ENCODE measurements at regions not wholly inside any gene's neighbourhood (a gene's known extent, or its start where the extent isn't known, plus 50 kb on each side); places are given as distances from the start of the nearest gene placed in this dataset.

DNA sequence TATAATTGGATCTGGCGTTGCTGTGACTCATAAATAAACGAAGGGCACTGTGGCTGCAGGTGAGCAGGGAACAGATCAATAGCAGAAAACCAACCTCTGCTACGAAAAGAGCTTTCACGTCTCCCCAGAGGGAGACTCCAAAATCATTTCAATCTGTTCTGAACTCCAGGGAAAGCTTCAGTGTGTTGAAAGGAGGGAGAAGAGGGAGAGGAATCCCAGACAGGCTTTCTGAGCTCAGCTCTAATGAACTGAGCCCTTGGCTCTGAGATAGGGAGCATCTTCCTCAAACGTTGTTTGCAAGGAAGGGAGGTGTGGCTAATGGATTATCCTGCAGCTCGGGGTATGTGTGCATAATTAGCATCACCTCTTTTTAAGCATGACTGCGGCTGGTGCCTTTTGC is 288.0 kb upstream of the IRX4 start:
- DNase-seq (ENCODE audit: low spot score) = no peak

DNA sequence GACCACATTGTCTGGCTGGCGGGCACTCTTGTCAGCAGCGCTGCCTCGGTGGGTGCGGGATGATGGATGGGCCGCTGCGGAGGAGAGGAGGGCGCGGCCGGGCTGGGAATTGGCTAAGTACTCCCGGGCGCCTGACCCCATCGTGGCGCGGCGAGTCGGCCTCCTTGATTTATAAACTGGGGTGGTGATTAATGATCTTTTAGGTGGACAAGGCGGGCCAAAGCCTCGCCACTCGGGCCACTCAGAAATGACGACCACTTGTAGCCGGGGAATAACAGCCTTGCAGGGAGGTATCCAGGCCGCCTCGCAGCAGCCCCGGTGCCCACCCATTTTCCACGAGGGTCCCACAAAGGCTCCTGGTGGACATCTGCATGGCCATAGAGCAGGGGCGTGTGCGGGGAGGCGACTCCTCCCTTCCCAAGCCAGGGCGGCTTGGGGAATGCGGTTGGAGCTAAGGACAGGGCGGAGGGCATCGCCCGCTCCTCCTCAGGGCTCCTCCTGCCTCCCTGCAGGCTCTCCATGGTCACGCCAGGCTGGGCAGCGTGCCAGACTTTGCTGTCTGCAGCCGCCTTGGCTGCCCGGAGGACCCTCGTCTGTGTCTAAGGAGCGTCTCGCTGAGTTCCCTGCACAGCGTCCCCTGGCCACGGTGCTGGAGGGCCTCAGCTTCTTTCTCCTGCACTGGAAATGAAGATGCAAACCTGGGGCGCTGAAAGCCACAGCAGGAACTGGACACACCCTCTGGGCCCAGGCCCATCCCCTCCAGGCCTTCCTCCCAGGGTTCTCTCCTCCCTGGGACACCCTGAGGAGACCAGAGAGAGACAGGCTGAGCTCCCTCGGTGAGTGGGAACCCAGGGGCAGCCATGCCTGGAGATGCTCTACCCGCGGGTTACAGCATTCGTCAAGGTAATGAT is 287.4 kb upstream of the IRX4 start:
- no peak for DNase-seq (ENCODE audit: low spot score)

DNA sequence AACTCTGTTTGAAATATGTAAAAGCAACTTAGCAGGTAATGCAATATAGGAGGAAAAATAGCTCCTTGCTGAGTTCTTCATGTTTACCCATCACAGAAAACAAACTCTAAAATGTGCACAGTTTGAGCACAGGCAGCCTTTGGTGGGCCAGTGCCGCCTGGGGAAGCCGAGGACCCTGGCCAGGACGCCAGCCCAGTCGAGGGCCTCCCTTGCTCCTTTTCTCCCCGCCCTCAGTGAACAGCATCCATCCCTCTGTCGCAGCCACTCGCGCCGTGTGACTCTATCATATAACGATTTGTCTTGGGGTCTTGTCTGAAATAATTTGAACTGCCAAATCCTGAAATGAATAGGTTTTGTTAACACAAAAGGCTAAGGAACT is 286.7 kb upstream of the IRX4 start:
- no peak for DNase-seq (ENCODE audit: low spot score)

DNA sequence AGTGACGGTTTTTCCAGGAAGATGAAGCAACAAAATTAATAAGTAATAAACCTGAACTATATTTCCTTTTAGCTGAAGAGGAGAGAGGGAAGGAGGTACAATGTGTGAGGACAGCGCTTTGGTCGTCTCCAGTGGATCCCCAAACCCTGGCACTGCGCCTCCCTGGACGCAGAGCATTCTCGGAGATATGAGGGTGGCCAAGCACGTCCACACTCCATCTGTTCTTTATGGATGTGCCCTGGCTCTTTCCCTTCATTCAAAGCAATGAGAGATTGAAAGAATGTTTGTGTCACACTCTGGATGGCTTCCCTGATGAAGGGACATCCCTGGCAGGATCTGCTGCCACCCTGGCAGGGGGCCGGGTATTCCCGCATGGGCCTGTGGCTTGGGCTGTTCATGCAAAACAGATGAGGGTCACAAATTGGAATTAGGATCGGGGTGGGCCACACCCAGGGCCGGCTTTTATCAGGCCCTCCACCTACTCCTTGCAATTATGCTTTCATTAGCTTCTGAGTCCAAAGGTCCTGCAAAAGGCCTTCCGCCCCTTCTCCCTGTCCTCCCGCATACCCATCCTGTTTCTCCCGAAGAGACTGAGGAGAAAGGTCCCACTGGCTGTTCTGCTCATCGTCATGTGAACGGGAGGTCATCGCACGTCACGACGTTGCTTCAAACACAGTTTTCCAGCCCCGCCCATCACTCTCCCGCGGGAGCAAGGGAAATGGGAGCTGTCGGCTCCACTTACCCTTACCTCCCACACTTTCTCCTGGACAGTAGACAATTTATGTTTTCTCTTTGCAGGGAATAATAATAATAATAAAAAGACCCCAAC is 286.1 kb upstream of the IRX4 start:
- DNase-seq (ENCODE audit: low spot score) = no peak

DNA sequence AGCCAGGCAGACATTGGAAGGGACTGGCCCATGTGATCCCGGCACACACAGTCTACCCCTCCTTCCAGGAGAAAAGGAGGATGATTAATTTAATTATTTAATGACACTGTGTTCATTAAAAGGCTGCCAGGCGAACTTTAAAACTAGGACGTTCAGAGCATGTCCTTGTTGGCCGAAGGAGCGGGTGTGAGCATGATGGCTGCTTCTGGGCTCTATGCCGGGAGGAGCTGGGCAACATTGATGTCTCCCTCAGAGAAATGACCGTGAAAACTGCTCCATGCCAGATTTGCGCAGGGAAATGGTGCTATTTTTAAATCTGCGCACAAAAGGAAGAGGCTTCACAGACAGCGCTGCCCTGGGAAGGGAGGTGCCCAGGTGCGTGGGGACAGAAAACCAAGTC is 284.9 kb upstream of the IRX4 start:
- no peak for DNase-seq (ENCODE audit: low spot score)

DNA sequence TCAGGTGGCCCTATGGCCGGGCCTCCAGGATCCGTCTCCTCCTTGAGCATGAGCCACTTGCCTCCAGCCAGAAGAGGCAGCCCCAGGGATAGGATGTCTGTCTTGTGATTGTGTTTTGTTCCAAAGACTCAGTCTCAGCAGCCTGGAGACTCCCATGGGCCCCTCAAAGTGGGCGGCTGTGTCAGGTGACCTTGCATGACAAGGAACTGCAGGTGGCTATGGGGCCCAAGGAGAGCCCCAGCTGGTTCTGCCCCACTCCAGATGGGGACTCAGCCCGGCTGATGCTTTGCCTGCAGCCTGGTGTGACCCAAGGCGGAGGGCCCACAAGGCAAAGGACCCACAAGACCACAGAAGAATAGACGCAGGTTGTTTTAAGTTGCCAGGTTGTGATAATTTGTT is 284.3 kb upstream of the IRX4 start:
- DNase-seq (ENCODE audit: low spot score) = no peak

DNA sequence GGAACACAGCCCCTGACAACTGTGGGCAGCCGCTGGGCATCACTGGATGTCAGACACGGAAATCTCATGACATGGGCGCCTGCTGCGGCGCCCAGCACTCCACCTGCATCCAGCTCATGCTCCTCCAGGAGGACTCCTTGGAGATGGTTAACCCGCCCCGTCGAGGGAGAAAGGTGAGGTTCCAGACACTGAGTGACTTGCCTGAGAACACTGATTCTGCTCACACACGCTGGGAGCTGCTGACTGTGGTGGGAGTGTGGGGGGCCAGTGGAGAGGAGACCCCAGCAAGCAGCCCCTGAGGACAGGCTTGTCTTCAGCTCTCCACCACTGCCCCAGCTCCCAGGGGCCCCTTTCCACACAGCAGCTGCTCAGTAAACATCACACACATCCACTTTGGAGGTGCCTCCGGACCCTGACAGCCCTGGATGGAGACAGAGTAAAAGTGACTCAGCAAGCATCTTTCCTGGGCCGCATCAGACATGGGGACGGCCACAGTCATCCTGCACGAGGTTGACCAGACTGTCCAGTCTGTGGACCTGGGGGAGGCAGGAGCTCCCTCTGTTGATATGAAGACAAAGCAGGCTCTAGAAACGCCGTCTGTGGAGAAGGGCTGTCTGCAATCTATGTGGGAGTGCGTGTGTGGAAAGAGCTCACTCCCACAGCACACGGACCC is 283.7 kb upstream of the IRX4 start:
- no peak for DNase-seq (ENCODE audit: low spot score)

DNA sequence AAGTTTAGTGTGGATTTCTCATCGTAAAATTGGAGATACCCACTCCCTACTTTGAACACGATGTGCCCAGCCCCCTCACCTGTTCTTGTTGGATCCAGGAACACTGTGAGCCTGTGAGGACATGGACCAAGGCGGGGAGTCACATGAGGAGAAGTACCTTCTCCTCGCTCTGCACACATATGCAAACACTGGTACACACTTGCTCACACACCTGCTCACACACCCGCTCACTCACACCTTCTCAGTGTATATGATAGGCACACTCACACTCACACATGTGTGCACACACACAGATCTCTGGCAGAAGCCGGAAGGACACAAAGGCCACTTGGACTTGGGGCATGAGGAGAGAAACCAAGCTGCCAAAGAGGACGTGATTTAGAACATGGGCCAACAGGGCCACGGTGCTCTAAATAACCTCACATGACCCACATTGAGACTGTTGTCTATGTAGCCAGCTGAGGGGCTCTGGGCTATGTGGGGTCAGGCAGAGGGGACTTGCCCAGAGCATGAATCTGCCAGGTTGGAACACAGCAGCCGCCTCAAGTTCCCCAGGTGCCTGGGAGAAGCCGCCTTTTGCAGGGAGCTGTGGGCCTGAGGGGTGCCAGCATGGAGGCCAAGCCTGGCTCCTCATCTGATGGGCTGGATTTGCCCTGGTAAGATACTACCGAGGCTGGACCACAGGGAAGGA is 283.0 kb upstream of the IRX4 start:
- no peak for DNase-seq (ENCODE audit: low spot score)

DNA sequence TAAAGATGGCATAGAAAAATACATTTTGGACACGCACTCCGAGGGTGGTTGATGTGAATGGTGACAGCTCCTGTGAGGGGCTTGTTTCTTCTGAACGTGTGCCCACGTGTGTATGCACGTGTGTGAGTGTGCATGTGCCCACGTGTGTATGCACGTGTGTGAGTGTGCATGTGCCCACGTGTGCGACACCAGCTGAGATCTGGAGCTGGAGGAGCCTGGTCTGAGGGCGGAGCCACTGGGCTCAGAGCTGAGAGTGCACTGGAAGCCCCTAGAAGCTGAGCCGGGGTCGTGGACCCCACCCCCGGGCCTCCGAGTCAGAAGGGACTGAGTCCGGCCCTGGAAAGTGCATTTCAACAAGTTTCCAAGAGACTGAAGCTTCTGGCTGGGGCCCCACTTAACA is 282.5 kb upstream of the IRX4 start:
- DNase-seq (ENCODE audit: low spot score) = no peak

DNA sequence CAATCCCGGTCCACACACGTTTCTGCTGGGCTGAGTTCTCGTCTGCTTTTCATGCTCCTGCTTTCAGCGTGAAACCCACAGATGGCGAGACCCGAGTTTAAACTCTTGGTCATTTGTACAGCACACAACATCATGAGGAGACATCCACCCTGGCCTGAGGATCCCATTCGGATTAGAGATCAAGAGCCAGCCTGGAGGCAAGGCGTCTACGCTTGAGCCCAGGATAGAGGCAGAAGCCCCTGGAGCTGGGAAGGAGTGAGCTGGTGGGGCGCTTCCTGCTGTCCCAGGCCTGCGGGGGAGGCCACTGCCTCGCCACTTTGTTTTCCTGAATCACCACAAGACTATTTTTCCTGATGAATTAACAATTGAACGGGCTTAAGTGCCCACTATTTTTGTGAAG is 281.9 kb upstream of the IRX4 start:
- DNase-seq (ENCODE audit: low spot score) = no peak

DNA sequence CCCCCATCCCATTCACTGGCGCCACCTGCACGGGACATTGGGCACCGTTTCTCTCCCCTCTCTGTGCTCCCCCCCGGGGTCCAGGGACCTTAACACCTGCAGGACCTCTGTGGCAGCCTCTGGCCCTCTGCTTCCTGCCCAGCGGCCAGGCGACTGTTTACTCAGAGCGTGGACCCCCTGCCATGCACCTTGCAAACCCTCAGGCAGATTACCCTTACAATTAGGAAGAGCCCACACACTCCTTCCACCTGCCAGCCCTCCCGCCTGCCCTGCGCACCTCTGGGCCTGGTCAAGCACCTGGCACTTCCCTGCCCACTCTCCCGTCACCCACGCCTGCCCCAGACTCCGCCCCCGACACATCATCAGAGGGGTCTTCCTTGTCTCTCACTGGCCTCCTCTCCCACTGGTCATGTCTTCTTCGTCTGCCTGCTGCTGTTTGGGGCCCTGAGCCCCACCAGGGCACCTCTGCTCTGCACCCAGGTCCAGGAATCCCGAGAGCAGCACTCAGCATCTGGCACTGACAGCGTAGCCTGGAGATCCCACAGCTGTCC is 281.3 kb upstream of the IRX4 start:
- DNase-seq (ENCODE audit: low spot score) = no peak

DNA sequence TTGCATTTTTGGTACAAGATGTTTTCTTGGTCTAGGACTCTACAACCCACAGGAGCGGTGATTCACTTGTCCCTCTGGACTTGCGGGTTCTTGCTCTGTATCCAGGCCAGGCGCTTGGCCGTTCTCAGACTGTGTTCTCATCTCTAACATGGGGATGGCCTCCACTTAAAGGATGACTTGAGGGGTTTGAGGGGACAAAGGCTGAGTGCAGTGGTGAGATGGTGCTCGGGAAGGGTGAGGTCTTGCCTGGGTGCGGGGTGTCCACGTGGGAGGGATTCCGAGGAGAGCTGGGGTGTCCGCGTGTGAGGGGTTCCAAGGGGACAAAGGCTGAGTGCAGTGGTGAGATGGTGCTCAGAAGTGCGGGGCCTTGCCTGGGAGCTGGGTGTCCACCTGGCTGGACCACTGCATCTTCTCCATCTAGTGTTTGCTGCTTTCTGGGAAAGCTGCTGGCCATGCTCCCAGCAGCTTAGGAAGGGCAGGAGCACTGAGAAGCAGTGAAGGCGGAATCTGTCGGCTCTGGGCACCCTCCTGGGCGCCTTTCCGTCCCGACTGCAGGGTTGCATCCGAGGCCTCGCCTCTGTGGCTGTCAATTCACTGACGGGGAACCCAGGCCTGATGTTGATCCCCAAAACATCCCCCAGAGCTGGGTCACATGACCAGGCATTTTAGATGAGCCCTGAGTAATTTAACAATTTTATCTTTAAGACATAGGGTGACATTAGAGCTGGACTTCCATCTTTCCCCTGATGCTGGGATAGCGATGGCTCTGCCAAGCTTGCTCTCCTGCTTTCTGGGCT is 280.5 kb upstream of the IRX4 start:
- DNase-seq (ENCODE audit: low spot score) = no peak

DNA sequence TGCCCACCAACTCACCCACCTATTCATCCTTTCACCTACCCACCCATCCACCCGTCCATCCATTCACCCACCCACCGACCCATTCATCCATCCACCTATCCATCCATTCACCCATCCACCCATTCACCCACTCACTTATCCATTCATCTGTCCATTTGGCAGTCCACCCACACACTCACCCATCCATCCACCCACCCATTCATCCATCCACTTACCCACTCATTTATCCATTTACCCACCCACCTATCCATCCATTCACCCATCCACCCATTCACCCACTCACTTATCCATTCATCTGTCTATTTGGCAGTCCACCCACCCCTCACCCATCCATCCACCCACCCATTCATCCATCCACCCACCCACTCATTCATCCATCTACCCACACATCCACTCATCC is 278.1 kb upstream of the IRX4 start:
- no peak for DNase-seq (ENCODE audit: low spot score)

DNA sequence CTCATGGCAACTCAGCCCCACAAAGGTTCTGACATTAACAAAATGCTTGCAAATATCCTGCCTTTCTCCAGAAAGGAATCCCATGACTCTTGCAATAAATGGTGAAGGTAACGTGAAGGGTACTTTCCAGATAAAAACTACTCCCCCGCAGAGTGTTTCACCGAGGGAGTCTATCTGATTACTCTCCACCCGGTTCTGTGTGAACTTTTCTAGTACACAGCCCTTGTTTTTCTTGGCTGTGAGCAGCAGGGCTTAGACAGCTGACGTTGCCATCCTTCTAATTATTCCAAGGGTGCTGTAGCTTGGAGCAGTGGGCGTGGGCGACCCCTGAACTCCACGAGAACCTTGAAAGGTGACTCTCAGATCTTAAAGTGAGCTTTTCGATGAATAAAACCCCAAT is 276.0 kb upstream of the IRX4 start:
- DNase-seq (ENCODE audit: low spot score) = no peak

DNA sequence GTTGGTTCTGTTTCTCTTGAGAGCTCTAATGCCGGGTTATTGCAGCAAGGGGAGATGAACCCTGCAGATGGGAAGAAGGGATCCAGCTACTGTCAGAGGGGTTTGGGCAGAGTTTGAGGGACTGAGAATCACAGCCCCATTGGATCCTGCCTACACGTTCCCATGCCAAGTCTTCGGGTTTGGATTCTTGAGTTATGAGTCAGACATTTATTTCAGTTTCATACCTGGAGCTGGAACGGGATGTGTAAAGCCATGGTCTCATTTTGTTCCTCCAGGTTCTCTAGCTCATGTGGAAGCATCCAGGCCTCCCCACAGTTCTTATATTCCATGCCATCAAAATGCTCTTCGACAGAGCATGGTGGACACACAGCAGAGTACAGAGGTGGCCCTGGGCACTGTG is 275.4 kb upstream of the IRX4 start:
- no peak for DNase-seq (ENCODE audit: low spot score)

DNA sequence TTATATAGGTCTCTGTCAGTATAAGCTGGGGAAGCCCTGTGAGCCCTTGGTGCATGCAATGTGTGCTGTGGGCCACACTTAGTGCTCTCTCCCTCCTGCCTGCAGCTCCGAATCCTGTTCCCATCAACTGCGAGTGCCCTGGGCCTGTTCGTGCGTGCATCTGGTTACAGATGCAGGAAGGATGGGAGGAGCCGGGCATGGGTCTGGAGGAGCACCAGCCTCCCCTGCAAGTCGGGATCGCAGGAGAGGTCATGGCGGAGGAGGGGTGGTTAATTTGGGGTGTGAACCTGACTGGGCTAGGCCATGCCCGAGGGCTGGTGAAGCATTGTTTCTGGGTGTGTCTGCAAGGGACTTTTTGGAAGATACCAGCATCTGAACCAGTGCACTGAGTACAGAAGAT is 274.6 kb upstream of the IRX4 start:
- DNase-seq (ENCODE audit: low spot score) = no peak

DNA sequence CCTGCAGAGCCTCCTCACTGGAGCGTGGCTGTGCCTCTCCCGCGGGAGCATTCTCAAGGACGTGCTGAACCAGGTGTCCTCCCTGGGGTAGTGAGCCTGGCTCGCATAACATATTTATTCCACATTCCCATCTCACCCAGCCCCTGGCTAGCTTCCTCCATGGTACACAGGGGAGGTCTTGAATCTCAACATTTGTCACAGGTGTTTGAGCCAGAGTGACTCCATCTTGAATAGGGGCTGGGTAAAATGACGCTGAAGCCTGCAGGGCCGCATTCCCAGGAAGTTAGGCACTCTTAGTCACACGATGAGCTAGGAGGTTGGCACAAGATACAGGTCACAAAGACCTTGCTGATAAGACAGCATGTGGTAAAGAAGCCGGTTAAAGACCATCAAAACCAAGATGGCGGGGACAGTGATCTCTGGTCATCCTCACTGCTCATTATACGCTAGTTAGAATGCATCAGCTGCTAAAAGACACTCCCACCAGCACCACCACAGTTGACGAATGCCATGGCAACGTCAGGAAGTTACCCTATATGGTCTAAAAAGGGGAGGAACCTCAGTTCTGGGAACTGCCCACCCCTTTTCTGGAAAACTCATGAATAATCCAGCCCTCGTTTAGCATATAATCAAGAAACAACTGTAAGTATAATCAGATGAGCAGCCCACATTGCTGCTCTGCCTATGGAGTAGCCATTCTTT is 273.8 kb upstream of the IRX4 start:
- DNase-seq (ENCODE audit: low spot score) = no peak

DNA sequence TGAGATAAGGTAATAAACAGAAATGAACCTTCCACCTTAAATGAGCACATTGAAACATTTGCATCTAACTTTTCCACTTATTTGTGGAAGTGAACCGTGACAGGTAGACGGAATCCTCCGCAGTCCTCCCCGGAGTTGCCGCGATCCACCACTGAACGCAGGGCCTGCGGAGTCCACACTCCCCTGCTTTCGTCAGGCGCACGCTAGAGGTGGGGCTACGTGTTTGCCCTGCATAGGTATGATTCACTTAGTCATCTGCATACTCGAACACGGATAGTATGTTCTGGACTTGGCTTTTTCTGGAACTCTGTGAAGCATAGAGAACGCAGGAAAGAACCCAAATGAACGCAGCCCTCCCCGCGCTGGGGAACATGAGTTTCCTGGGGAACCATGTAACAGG is 272.8 kb upstream of the IRX4 start:
- no peak for DNase-seq (ENCODE audit: low spot score)

DNA sequence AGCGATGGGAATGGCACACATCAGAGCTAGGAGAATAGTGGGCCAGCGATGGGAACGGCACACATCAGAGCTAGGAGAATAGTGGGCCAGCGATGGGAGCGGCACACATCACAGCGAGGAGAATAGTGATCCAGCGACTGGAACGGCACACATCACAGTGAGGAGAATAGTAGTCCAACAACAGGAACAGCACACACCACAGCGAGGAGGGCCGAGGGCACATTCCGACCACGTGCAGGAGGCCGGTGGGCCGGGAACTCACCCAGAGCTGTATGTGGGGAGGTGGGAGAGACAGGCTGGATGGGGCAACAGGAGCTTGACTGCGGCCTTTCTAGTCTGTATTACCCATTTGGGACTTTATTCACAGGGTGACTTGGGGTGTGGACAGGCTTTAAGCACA is 271.1 kb upstream of the IRX4 start:
- no peak for DNase-seq (ENCODE audit: low spot score)

DNA sequence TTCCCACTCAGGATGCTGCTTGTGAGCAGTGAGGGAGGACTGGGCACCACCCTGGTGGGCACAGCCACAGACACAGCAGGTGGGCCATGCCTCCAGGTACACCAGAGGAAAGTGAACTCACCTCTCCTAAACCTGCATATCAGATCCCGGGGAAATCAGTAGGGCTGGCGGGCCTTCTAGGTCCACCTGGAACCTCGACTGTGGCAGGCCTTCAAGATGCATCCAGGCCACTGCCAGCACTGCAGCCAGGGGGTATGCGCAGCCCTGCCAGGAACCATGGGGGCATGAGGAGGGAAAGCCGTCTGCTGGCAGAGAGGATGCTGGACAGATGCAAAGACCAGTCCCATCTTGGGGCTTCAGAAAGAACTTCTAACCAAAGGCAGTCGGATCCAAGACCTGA is 270.6 kb upstream of the IRX4 start:
- DNase-seq (ENCODE audit: low spot score) = no peak
